ENCODE measurements at regions not wholly inside any gene's neighbourhood (a gene's known extent, or its start where the extent isn't known, plus 50 kb on each side); places are given as distances from the start of the nearest gene placed in this dataset.
A peak's percentile ranks its signal among the peaks of the same experiment; 100 is the strongest.

DNA sequence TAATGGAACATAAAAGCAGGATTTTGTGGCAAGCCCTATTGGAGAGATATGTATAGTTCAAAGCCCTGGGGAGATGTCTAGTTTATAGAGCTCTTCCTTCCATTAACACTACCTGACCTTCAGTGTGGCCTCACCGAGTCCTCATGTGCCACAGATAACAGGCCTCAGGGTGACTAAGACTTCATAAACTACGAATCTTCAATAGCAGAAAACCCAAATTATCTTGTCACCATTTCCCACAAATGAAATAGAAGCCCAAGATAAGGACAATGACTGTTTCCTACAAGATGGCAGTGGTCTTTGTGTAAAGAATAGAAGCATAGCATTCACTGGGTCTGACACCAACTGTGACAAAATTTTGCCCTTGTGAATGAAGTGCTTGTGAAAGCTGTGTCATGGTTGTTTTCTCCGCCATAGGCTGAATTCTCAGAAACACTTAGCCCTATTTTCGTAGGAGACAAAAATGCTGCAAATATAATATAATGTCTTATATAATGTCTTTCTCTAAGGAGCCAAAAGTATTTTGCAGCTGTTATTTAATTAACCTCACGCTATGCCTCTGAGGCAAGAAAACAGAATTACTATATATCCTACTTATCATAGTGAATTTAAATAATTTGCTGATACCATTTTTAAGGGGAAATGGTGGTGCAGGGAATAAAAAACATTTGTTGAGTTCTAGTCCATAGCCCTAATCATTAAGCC, 136.7 kb upstream of the CWC22 start:
- DNase-seq (ENCODE audit: low read depth in 2 of 2) = no peak

DNA sequence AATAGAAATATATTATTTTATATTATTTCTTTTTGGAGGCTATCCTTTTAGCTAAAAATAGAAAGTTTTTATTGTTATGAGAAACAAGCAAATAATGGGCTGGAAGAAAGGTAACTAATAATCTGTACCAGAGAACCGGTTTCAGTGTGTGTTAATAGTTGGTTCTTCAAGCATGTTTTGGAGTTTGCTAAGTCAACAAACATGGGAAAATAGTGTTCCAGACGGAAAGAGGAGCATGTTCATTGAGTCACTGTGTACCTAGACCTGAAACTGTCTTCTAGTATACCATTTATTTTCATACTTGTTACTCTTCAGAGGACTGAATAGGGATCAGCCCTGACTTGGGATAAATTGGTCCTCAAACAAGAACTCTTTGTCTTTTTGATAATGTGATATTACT, 134.5 kb upstream of the CWC22 start:
- no peak for DNase-seq (ENCODE audit: low read depth in 2 of 2)

DNA sequence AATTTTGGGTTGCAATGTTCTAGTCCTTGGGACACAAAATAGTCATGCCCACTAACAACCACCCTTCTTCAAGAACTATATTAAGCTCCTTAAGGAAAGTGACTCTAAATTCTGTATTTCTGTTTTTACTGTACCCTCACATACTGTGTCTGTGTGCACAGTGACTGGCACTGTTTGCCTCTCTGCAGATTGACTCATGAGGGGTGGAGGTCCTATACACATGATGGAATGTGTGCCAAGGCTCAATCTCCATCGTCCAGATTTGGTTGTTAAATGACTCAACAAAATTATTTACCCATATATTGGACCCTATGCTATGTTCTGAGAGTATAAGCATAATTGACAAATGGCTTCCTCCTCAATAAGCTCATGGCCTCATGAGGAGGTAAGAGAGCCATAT, 126.6 kb upstream of the CWC22 start:
- DNase-seq (ENCODE audit: low read depth in 2 of 2) = no peak

DNA sequence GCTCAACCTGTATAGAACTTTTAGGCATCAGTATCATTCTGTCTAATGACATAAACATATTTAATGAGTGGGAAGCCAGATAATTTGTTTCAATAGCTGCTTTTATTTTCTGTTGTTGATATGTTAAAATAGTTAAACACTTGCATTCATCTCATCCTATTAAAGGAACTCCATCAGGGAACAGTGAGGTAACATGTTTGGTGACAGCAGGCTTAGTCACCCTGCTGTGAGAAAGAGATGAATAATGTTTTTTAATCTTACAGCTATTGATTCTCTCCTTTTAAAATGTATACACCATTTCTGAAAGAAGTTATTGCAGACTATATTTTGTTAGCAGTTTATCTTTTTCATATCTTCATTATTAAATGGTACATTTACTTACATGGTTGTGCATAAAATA, 123.3 kb upstream of the CWC22 start:
- DNase-seq (ENCODE audit: low read depth in 2 of 2) = no peak

DNA sequence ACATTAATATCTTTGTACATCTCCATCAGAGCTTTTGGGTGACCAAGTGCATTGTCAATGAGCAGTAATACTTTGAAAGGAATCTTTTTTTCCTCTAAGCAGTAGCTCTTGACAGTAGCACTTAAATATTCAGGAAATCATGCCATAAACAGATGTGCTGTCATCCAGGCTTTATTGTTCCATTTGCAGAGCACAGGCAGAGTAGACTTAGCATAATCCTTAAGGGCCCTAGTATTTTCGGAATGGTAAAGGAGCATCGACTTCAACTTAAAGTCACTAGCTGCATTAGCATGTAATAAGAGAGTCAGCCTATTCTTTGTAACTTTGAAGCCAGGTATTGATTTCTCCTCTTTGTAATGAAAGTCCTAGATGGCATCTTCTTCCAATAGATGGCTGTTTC, 121.8 kb upstream of the CWC22 start:
- no peak for DNase-seq (ENCODE audit: low read depth in 2 of 2)

DNA sequence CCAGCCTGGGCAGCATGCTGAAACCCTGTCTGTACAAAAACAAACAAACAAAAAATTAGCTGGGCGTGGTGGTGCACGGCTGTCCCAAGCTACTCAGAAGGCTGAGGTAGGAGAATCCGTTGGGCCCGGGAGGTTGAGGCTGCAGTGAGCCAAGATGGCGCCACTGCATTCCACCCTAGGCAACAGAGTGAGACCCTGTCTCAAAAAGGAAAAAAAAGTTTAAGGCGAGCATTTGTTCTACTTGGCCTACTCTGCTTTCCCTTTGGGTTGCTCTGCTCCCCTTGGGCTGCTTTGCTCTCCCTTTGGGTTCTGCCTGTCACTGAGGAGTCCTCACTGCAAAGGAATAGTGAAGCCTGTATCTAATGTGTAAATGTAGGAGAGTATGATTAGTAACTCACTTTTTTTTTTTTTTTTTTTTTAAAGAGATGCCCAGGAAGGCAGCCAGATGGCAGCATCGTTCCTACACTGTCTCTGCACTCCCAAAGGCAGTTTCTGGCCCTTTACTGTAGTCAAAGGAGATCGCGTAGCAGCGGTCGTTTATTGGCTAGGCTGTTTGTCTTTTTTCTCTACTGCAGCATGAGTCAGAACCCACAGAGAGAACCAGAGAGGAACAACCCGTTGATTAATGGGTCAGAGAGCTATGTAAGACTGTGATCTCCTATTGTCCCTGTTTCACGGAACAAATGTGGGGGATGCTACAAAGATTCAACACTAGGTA, 118.3 kb upstream of the CWC22 start:
- peak in 1 of 2 donors; percentile 4 for DNase-seq (ENCODE audit: low read depth in 2 of 2)

DNA sequence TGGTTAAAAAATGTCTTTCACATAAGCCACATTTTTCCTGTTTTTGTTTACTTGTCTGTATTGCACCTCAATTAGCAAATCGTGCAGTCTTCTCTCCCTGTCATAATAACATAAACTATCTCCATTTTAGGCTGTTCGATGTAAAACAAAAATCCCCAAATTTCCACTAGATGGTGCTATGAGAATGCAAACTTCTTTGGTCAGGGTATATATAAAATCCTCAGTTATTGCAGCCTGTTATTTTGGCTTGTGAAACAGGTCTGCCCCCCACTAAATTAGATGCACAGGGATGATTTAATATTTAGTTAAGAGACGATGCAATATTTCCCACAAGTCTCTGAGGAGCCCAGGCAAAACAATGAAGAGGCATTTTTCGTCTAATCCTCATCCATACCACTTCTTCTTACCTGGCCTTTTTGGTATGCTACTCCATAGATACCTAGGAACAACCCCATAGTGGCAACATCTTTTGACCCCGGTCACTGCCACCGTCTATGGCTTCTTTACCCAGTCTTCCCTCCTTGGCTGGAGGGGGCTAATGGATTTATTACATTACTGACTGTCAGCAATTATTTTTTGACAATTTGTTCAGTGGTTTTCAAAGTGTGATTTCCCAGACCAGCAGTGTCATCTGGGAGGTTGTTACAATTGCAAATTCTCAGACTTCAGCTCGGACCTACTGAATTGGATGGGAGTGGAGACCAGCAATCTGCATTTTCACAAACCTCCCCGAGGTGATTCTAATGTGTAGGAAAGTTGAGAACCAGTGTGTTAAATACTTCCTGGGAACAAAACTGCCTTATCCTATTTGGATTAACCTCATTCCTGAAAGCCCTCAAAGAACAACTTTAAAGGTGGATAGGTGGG, 117.4 kb upstream of the CWC22 start:
- DNase-seq (ENCODE audit: low read depth in 2 of 2) = no peak

DNA sequence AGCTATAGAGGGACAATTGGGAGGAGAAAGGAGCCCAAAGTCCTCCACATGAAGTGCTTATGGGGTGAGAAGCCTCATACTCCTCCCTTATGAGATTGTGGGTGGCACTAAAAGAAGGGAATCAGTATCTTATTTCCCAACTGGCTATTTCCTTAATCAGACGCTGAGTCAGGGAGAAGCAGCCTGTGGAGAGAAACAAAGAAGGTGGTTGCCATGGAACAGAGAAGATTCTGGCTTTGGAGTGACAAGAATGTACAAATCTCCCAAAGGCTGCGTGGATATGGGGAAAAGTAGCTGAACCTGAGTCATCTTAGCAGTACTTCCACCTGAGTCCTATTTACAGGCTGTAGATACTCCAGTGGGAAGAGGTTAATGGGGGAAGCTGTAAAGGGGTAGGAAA, 115.8 kb upstream of the CWC22 start:
- no peak for DNase-seq (ENCODE audit: low read depth in 2 of 2)

DNA sequence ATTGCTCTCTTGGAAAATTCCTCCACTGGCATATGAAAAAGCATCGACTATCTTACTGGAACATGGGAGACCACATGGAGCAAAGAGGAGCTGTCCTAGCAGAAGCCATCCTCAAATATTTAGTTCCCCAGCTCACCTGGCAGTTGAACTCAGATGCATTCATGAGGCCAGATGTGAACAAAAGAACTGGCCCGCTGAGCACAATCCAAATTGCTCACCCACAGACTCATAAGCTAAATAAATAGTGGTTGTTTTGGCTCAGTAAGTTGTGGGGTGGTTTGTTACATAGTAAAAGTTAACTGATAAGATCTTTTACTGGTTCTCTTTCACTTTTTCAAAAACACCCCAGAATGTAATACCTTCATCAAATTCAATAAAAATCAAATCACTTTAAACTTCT, 108.6 kb upstream of the CWC22 start:
- no peak for DNase-seq (ENCODE audit: low read depth in 2 of 2)

DNA sequence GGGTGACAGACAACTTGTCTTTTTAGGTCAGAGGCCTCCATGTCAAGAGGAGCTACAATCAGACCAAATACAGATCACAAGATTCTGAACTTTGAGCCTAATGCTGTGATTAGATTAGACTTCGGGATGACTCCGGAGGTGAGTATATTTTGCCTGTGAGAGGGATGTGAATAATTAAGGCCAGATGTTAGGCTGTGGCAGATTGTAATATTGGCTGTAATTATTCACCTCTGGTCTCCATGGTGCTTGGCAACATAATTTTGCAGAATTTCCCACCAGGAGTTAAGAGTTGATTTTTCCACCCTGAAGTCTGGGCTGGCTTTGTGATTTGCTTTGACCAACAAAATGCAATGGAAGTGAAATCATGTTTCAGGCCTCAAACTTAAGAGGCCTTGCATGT, 108.2 kb upstream of the CWC22 start:
- DNase-seq (ENCODE audit: low read depth in 2 of 2) = no peak

DNA sequence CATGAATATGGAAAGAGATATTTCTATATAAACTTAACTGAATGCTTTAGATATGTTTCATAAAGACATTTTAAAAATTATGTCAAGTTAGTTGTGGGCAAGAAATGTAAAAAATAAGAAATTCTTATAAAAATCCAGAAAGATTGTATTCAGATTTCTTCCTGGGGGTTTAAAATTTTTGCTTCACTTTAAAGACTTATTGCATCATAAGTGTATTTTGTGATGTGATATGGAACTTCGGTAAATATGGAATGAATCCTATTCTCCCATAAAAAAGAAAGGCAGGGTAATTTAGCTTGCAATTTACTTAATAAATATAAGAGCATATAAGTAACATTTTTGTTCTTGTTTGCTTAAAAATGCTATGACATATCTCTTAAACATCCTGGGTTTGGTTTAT, 104.8 kb upstream of the CWC22 start:
- DNase-seq (ENCODE audit: low read depth in 2 of 2) = no peak

DNA sequence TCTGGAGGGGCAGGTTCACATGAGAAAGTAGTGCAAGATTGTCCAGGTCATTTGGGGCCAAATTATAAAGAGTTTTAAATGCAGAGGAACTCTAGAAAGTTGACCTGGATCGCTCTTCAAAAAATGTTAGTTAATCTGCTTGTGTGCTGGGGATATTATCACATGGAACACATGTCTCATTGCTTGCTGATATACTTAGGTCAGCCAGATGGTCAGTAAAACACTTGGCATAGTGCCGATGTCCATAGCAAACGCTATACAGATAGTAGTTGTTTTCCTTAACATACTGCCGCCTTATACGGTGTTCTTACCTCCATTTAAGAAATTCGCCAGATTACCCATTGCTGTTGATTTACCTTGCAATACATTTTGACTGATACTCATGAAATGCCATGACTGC, 103.4 kb upstream of the CWC22 start:
- DNase-seq (ENCODE audit: low read depth in 2 of 2) = no peak

DNA sequence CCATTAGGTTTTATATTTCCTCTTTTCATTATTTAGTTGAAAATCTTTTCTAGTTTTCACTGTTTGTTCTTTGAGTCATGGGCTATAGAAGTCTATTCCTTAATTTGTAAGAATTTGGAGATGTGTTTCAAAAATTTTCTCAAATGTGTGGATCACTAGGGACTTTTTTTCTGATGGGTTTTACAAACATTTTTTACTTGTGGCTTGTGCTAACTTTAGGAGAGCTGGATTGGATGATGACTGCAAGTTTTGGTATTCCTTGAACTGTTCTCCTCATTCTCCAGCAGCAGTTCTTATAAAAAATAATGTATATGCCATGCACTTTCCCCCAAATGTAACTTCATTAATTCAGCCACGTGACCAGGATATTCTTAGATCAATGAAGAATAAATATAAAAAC, 94.7 kb upstream of the CWC22 start:
- no peak for DNase-seq (ENCODE audit: low read depth in 2 of 2)

DNA sequence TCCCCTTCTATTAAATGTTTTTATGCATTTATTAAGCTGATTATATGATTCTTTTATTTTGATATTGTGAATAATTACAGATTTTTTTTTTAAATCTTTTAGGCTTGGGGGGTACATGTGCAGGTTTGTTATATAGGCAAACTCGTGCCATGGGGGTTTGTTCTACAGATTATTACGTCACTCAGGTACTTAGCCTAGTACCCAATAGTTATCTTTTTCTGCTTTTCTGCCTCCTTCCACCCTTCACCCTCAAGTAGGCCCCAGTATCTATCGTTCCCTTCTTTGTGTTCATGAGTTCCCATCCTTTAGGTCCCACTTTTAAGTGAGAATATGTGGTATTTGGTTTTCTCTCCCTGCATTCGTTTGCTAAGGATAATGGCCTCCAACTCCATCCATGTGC, 92.2 kb upstream of the CWC22 start:
- DNase-seq (ENCODE audit: low read depth in 2 of 2) = no peak

DNA sequence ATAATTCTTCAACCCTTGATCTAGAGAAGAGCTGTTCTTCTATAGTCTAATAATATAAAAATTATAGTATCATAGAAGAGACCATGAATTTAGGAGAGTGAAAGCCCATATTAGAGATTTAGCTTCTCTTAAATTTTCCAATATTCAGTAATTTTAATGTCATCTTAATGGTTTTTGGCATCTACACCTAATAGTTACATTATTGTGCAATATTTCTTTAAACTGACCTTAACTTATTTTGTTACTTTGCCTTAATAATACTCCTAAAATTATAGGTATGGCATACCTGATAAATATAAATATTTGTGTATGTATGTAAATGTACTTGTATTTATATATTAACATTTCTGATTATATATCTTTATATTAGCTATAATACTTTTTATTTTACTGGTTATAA, 78.0 kb upstream of the CWC22 start:
- no peak for DNase-seq (ENCODE audit: low read depth in 2 of 2)

DNA sequence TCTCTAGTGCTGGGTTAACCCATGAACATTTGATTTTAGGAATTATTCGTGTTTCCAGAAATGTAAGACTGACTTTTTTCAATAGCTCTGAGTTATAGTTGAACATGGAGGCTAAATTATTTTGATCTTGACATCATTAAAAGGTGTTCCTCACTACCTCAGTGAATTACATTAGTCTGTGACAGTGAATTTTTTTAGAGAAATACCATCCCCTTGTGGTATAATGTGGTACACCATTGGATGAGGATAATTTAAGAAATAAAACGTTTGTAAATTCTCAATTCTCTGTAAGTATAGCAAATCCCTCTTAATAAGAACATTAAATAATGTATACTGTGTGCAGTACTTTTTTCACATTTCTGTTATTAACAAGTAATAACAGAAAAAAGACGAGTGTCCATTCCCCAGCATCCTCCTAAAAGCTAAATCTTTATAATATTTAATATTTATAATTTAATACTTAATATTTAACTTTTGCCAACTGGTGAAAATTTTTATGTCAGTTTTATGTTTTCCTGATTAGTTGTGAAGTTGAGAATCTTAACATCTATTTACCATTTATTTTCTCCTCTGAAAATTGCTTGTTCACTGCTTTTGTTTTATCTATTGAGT, 70.3 kb upstream of the CWC22 start:
- DNase-seq (ENCODE audit: low read depth in 2 of 2) = no peak

DNA sequence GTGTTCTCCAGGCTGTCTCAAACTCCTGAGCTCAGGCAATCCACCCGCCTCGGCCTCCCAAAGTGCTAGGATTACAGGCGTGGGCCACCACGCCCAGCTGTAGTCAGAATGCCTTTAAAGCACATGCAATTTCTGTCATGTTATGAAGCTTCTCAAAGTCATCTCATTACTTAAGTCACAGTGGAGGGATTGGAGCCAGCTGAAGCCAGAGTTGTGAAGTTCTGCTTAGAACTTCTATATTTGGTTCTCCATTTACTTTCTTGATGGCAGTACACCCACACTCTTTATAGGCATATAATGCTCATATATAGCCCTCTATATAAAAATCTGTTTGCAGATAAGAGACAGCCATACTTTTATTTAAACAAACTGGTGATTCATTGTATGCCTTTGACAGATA, 68.8 kb upstream of the CWC22 start:
- DNase-seq (ENCODE audit: low read depth in 2 of 2) = no peak

DNA sequence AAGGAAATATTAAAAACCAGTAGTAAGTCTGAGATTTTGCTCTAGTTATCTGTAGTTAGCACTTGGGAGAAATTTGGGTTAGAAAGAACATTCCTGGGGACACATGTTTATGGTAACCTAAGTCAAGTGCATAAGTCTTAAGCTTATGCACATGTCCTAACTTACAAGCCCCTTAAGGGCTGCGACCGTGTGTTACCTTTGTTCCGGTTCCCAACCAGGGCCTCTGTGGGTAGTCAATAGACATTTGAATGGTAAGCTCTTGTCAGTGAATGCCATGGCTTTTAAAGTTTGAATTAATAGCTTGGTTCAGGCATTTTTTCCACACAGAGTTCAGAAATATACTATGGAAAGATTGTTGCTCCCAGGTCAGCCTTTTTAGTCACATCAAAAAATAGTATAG, 64.7 kb upstream of the CWC22 start:
- no peak for DNase-seq (ENCODE audit: low read depth in 2 of 2)

DNA sequence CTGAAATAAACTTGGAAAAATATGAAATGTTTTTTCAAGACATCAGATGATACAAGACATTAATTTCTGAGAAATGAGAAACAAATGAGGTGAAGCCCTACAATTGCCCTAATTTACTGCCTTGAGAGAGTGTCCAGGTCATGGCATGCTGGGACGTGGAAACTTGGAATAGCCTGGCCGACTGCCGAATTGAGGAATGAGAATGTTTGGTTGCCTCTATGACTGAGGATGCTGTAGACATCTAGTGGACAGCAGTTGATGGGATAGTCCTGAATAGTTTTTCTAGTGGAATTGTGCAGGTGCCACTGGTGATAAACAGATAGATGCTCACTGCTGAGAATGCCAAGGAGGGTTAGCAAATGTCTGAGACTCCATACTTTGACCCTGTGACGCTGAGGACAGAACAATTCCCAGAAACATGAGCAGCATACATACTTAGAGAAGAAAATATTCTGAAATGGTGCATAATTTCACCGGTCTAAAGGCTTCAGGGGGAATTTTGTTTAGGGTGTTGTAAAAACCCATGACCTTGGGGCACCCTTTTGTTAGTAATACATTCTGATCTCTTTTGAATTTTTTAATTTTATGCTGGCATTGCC, 56.5 kb upstream of the CWC22 start:
- no peak for DNase-seq (ENCODE audit: low read depth in 2 of 2)

DNA sequence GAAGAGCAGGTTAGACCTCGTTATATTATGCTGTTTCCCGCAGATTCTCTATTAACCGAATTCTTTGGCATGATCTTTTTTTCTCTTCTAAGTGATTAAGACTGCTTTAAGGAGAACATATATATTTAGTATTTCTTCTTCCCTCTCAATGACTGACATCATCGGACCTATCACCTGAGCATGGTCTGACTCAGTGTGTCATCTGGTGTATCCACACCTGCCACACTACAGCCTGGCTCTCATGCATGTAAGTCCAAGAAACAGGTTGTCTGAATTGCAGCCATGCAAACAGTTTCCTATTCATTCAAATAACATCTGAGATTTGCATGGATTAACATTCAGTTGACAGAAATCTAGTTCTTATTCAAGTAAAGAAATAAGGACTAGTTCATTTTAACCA, 55.1 kb upstream of the CWC22 start:
- no peak for DNase-seq (ENCODE audit: low read depth in 2 of 2)

DNA sequence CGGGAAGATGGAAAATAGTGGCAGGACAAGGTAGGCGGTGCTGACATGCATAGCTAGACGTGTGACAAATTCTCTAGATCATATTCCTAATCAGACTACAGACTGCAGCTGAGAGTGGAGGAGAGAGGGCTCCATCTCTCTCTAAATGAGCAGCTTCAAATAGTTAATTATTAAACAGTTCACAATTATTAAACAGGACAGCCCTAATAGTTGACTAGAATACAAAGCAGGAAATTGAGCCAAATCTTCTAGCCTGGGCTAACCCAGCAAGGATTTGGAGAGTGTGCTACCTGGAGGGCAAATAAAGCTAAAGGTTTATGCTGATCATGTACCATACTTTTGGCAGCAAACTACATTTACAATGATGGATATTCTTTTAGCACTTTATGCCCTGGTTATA, 54.4 kb upstream of the CWC22 start:
- no peak for DNase-seq (ENCODE audit: low read depth in 2 of 2)

DNA sequence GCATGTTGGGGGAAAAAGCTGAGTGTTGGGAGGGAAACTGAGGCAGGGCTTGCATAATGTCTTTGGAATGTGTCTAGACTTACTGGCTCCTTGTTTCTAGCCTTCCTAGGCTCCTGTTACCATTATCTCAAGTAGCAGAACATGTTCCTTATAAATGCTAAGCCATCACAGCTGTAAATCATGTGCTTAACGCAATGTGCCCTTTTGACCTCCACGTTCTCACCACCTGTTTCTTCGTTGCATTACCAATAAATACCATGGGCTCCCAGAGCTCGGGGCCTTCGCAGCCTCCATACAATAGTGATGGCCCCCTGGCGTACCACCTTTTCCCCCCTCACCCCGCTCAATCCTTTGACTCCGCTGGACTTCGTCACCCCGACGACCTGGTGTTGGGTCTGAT, 54.0 kb upstream of the CWC22 start:
- DNase-seq (ENCODE audit: low read depth in 2 of 2) = no peak

All from stimulated activated CD4-positive, alpha-beta T cell treated with anti-CD3 and anti-CD28 coated beads, Interleukin-1b, Interleukin-23, amount 100 ng/mL, for 1 hour (primary cell).